AG04450 (cell line): ENCODE measurements at regions not wholly inside any gene's neighbourhood (a gene's known extent, or its start where the extent isn't known, plus 50 kb on each side); places are given as distances from the start of the nearest gene placed in this dataset.
"Not testable (repeated sequence)": the region's sequence is repeated elsewhere in the genome, so short reads cannot be mapped to it uniquely, and the experiment has no call there.

Source experiments
- CTCF ChIA-PET: fragments of 300-600, 350-600 bp; formaldehyde crosslinking; extraction: SDS; loops from one replicate; lab custom pipeline; 2022; ENCODE audit warnings: antibody characterized with exemption, inconsistent platforms; lab: Charles Lee
- POLR2A ChIA-PET: fragments of 350-600 bp; formaldehyde crosslinking; extraction: SDS; loops from one replicate; lab custom pipeline; 2021; ENCODE audit warnings: antibody characterized with exemption, inconsistent platforms; lab: Yijun Ruan, JAX
- DNase-seq: peaks from one replicate; pipeline ENCODE4 v3.0.0-alpha.2; 2011; ENCODE audit warnings: low read depth, low spot score
- H3K27ac ChIP-seq: one replicate; pipeline ENCODE4 v1.5.1; 2012; ENCODE audit warnings: low read depth, low read length, control low read depth
- H3K27me3 ChIP-seq: one replicate; pipeline ENCODE4 v1.6.0; 2012; ENCODE audit warnings: low read length; ENCODE audit not compliant: control insufficient read depth, insufficient read depth
- H3K4me3 ChIP-seq: 2 replicates; pipeline ENCODE4 v1.5.1; 2011; ENCODE audit warnings: mild to moderate bottlenecking, low read depth, low read length, control low read depth
- H3K9me3 ChIP-seq: 2 replicates; pipeline ENCODE4 v1.5.1; 2012; ENCODE audit warnings: low read length; ENCODE audit not compliant: control insufficient read depth, insufficient read depth
- CTCF ChIP-seq: IDR thresholded peaks from 2 replicates; pipeline ENCODE4 v1.5.1; 2011; ENCODE audit warnings: low read depth, low read length, control low read depth, inconsistent platforms

GRCh38 chr4:100908540-100908939 lies 390.7 kb upstream of the EMCN start:
- no peaks in the 10 kb centered on the region for H3K27me3 ChIP-seq
- no peak overlapping the region for H3K27ac ChIP-seq
- H3K4me3 ChIP-seq, result no peak overlapping the region
- no peak for TF ChIP-seq CTCF
- POLR2A ChIA-PET, result no interaction called here
- H3K9me3 ChIP-seq, result no peaks in the 10 kb centered on the region
- DNase-seq, result no peak
- CTCF ChIA-PET, result interaction anchor here (0.9 kb wide), 1 partner anchor 822 kb away, joined by 3 read pairs; no protein-coding TSS in a partner anchor

DNA sequence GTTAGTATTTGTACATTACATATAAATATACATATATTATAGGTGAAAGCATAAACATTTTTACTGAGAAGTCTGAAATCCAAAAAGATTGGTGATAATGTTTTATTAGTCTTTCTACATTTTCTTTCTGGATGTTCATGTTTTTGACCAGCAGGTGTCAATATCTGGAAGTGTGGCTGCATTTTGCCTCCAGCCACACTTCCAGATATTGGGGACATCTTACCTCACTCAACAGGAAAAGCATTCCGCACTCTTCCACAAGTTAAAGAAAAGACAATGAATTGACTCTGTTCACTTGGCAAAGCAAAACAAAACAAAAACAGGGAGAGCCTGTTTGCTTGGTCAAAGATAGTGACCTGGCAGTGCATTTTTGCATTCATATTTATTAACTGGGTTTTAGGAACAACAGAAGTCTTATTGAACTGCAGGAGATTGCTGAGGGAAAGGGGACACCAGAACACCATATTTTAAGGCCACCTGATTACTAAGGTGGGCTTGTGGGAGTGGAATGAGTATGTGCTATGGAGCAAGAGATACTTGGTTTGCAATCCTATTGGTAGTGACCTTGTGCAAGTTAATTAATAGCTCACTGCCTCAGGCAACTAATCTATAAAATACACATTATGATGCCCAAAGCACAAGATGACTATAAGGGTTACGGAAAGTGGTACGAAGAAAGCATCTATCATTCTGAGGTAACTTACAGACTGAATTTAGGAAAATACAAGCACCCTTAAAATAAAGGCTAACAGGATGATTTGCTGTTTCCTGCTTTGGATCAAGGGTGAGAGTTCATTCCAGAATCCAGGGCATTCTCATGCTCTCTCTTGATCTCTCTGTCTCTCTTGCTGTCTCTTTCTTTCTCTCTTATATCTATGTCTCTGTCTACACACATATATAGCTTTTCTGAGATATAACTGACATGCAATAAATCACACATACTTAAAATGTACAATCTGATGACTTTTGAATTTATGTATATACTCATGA lies 389.9 kb upstream of the EMCN start:
- CTCF ChIA-PET, result interaction anchor here (0.9 kb wide), 1 partner anchor 823 kb away, joined by 3 read pairs; no protein-coding TSS in a partner anchor
- Histone ChIP-seq H3K27ac (no peak overlapping the region), H3K9me3 (no peaks in the 10 kb centered on the region), H3K4me3 (no peak overlapping the region), H3K27me3 (no peaks in the 10 kb centered on the region)
- POLR2A ChIA-PET, result no interaction called here
- peak; percentile 40 for TF ChIP-seq CTCF
- no peak for DNase-seq

- Histone ChIP-seq H3K4me3 (no peak overlapping the region), H3K27ac (no peak overlapping the region), H3K27me3 (no peaks in the 10 kb centered on the region), H3K9me3 (no peaks in the 10 kb centered on the region)
- no peak for DNase-seq
- ChIA-PET CTCF (no interaction called here), POLR2A (no interaction called here)
- TF ChIP-seq CTCF, result no peak
These were observed 389.2 kb upstream of the EMCN start for GRCh38 chr4:100906973-100907372.

GRCh38 chr4:100900945-100901344 lies 383.1 kb upstream of the EMCN start:
- CTCF ChIA-PET, H3K4me3 ChIP-seq, POLR2A ChIA-PET, H3K9me3 ChIP-seq, DNase-seq, H3K27me3 ChIP-seq, H3K27ac ChIP-seq: not testable (repeated sequence)

GRCh38 chr4:100900134-100900533 lies 382.3 kb upstream of the EMCN start:
- DNase-seq, result no peak
- no peaks in the 10 kb centered on the region for H3K27me3 ChIP-seq
- ChIA-PET POLR2A (no interaction called here), CTCF (no interaction called here)
- H3K27ac ChIP-seq, result no peak overlapping the region
- TF ChIP-seq CTCF, result no peak
- no peak overlapping the region for H3K4me3 ChIP-seq
- H3K9me3 ChIP-seq, result no peaks in the 10 kb centered on the region
